Ascending aorta (tissue), 2 donors: ENCODE measurements at regions not wholly inside any gene's neighbourhood (a gene's known extent, or its start where the extent isn't known, plus 50 kb on each side); places are given as distances from the start of the nearest gene placed in this dataset.

Experiments
- DNase-seq, 2 donors: peaks; one replicate each; pipeline ENCODE4 v3.0.0-alpha.2; 2019; ENCODE audit warnings: low spot score in 2 of 2
- H3K27ac ChIP-seq, 2 donors: fragments of 200-600 bp; sonication (generic); one replicate each; pipeline ENCODE4 v1.5.1; 2016 to 2017; ENCODE audit warnings: mild to moderate bottlenecking in 1 of 2
- H3K27me3 ChIP-seq: fragments of 200-600 bp; sonication (generic); one replicate; pipeline ENCODE4 v1.5.1; 2017
- H3K36me3 ChIP-seq, 2 donors: fragments of 200-600 bp; sonication (generic); one replicate each; pipeline ENCODE4 v1.5.1; 2016
- H3K4me1 ChIP-seq, 2 donors: fragments of 200-600 bp; sonication (generic); one replicate each; pipeline ENCODE4 v1.5.1; 2016 to 2017; ENCODE audit warnings: mild to moderate bottlenecking in 1 of 2
- H3K4me3 ChIP-seq, 2 donors: fragments of 200-600 bp; sonication (generic); one replicate each; pipeline ENCODE4 v1.5.1; 2016 to 2017; ENCODE audit warnings: mild to moderate bottlenecking in 1 of 2
- H3K9me3 ChIP-seq, 2 donors: fragments of 200-600 bp; sonication (generic); one replicate each; pipeline ENCODE4 v1.5.1; 2016
- CTCF ChIP-seq, 3 experiments: fragments of 200-600 bp in 2 of 3; fragments of 450-650 bp in 1 of 3; sonication (generic) in 2 of 3; IDR thresholded peaks; one replicate each; pipeline ENCODE4 v1.5.1; 2016 to 2019; ENCODE audit warnings: antibody characterized with exemption in 3 of 3, mild to moderate bottlenecking in 1 of 3, moderate library complexity in 1 of 3
- intact Hi-C: fragments of 100-400 bp; cut with DNase I; formaldehyde crosslinking; loops from one replicate; pipeline ENCODE4 v1.15.1; 2023

GRCh38 chr9:101904845-101905244, 166.4 kb upstream of the GRIN3A start:
- no peak overlapping the region for H3K27ac ChIP-seq
- intact Hi-C loops = no loop called here
- no peaks in the 10 kb centered on the region for H3K36me3 ChIP-seq
- H3K9me3 ChIP-seq = peaks cover 0 to 3% of the 10 kb centered on the region in 2 donors
- DNase-seq = no peak
- no peaks in the 10 kb centered on the region for H3K27me3 ChIP-seq
- H3K4me1 ChIP-seq = no peaks in the 10 kb centered on the region
- no peak for TF ChIP-seq CTCF (IDR thresholded peaks at IDR 0.05)
- no peak overlapping the region for H3K4me3 ChIP-seq

GRCh38 chr9:101902051-101902450, 163.6 kb upstream of the GRIN3A start:
- H3K27ac ChIP-seq = no peak overlapping the region
- no peak overlapping the region for H3K4me3 ChIP-seq
- no peaks in the 10 kb centered on the region for H3K4me1 ChIP-seq
- intact Hi-C loops = no loop called here
- H3K27me3 ChIP-seq = no peaks in the 10 kb centered on the region
- H3K9me3 ChIP-seq = no peaks in the 10 kb centered on the region
- no peak for DNase-seq
- TF ChIP-seq CTCF (IDR thresholded peaks at IDR 0.05) = no peak
- H3K36me3 ChIP-seq = no peaks in the 10 kb centered on the region

GRCh38 chr9:101897196-101897595, 158.7 kb upstream of the GRIN3A start:
- DNase-seq = no peak
- Histone ChIP-seq H3K27ac (no peak overlapping the region), H3K4me3 (no peak overlapping the region), H3K9me3 (no peaks in the 10 kb centered on the region), H3K4me1 (no peaks in the 10 kb centered on the region), H3K36me3 (no peaks in the 10 kb centered on the region), H3K27me3 (no peaks in the 10 kb centered on the region)
- no peak for TF ChIP-seq CTCF (IDR thresholded peaks at IDR 0.05)
- intact Hi-C loops = no loop called here

- Histone ChIP-seq H3K9me3 (no peaks in the 10 kb centered on the region), H3K36me3 (no peaks in the 10 kb centered on the region), H3K4me3 (no peak overlapping the region), H3K4me1 (no peaks in the 10 kb centered on the region), H3K27me3 (no peaks in the 10 kb centered on the region), H3K27ac (no peak overlapping the region)
- TF ChIP-seq CTCF (IDR thresholded peaks at IDR 0.05) = no peak
- intact Hi-C loops = no loop called here
- DNase-seq = no peak
Measured at GRCh38 chr9:101893661-101894646, 155.5 kb upstream of the GRIN3A start.

GRCh38 chr9:101881508-101881907, 143.1 kb upstream of the GRIN3A start:
- Histone ChIP-seq H3K4me1 (no peaks in the 10 kb centered on the region), H3K27me3 (no peaks in the 10 kb centered on the region), H3K27ac (no peak overlapping the region), H3K36me3 (no peaks in the 10 kb centered on the region), H3K9me3 (no peaks in the 10 kb centered on the region), H3K4me3 (no peak overlapping the region)
- intact Hi-C loops = no loop called here
- no peak for TF ChIP-seq CTCF (IDR thresholded peaks at IDR 0.05)
- DNase-seq = no peak
